Kidney epithelial cell (primary cell): ENCODE measurements at regions not wholly inside any gene's neighbourhood (a gene's known extent, or its start where the extent isn't known, plus 50 kb on each side); places are given as distances from the start of the nearest gene placed in this dataset.

Experiments used
- DNase-seq: peaks from one replicate; pipeline ENCODE4 v3.0.0-alpha.2; 2010; ENCODE audit warnings: low read depth
- H3K27me3 ChIP-seq: 2 replicates; pipeline ENCODE4 v1.6.0; 2011; ENCODE audit warnings: low read length; ENCODE audit not compliant: control insufficient read depth, insufficient read depth
- H3K36me3 ChIP-seq: 2 replicates; pipeline ENCODE4 v1.5.1; 2011; ENCODE audit warnings: low read length; ENCODE audit not compliant: control insufficient read depth, insufficient read depth
- H3K4me3 ChIP-seq: 2 replicates; pipeline ENCODE4 v1.5.1; 2011; ENCODE audit warnings: low read depth, mild to moderate bottlenecking, control low read depth, low read length
- CTCF ChIP-seq: IDR thresholded peaks from 2 replicates; pipeline ENCODE4 v1.5.1; 2011; ENCODE audit warnings: mild to moderate bottlenecking, moderate library complexity, low read length, control low read depth, inconsistent platforms; ENCODE audit not compliant: insufficient read depth, poor library complexity, severe bottlenecking

GRCh38 chr2:188770296-188770695, 203.9 kb upstream of the COL3A1 start:
- DNase-seq, result no peak
- TF ChIP-seq CTCF, result no peak
- Histone ChIP-seq H3K4me3 (no peak overlapping the region), H3K36me3 (no peaks in the 10 kb centered on the region), H3K27me3 (no peaks in the 10 kb centered on the region)

- no peak for TF ChIP-seq CTCF
- H3K4me3 ChIP-seq, result no peak overlapping the region
- DNase-seq, result no peak
Measured at GRCh38 chr2:188773075-188773474, 201.1 kb upstream of the COL3A1 start.

GRCh38 chr2:188776634-188777033, 197.5 kb upstream of the COL3A1 start:
- TF ChIP-seq CTCF, result no peak
- no peaks in the 10 kb centered on the region for H3K27me3 ChIP-seq
- DNase-seq, result no peak
- no peak overlapping the region for H3K4me3 ChIP-seq
- no peaks in the 10 kb centered on the region for H3K36me3 ChIP-seq

More at GRCh38 chr2:188773075-188773474, 201.1 kb upstream of the COL3A1 start:
- Histone ChIP-seq H3K36me3 (no peaks in the 10 kb centered on the region), H3K27me3 (no peaks in the 10 kb centered on the region)

GRCh38 chr2:188784269-188784762, 189.9 kb upstream of the COL3A1 start:
- no peak for TF ChIP-seq CTCF
- Histone ChIP-seq H3K36me3 (no peaks in the 10 kb centered on the region), H3K27me3 (no peaks in the 10 kb centered on the region), H3K4me3 (no peak overlapping the region)
- DNase-seq, result no peak

GRCh38 chr2:188785061-188785460, 189.1 kb upstream of the COL3A1 start:
- no peaks in the 10 kb centered on the region for H3K36me3 ChIP-seq
- H3K27me3 ChIP-seq, result no peaks in the 10 kb centered on the region
- no peak for DNase-seq
- no peak for TF ChIP-seq CTCF
- H3K4me3 ChIP-seq, result no peak overlapping the region

- Histone ChIP-seq H3K27me3 (no peaks in the 10 kb centered on the region), H3K36me3 (no peaks in the 10 kb centered on the region), H3K4me3 (no peak overlapping the region)
- TF ChIP-seq CTCF, result no peak
- DNase-seq, result no peak
Measured at GRCh38 chr2:188785490-188785889, 188.7 kb upstream of the COL3A1 start.
